DND-41 (cell line): ENCODE measurements at regions not wholly inside any gene's neighbourhood (a gene's known extent, or its start where the extent isn't known, plus 50 kb on each side); places are given as distances from the start of the nearest gene placed in this dataset.

ENCODE experiments used
- EZH2 ChIP-seq: IDR thresholded peaks from 3 replicates; pipeline ENCODE4 v1.6.1; 2012; ENCODE audit warnings: borderline replicate concordance, low read depth, mild to moderate bottlenecking, moderate library complexity, low read length, inconsistent platforms; ENCODE audit not compliant: severe bottlenecking
- TF ChIP-seq, protein P1 (sequence below): IDR thresholded peaks from 2 replicates; pipeline ENCODE4 v1.5.1; 2012; ENCODE audit warnings: borderline replicate concordance, low read length, moderate library complexity, mild to moderate bottlenecking; ENCODE audit not compliant: poor library complexity, severe bottlenecking; ENCODE audit errors: extremely low read depth

DNA sequence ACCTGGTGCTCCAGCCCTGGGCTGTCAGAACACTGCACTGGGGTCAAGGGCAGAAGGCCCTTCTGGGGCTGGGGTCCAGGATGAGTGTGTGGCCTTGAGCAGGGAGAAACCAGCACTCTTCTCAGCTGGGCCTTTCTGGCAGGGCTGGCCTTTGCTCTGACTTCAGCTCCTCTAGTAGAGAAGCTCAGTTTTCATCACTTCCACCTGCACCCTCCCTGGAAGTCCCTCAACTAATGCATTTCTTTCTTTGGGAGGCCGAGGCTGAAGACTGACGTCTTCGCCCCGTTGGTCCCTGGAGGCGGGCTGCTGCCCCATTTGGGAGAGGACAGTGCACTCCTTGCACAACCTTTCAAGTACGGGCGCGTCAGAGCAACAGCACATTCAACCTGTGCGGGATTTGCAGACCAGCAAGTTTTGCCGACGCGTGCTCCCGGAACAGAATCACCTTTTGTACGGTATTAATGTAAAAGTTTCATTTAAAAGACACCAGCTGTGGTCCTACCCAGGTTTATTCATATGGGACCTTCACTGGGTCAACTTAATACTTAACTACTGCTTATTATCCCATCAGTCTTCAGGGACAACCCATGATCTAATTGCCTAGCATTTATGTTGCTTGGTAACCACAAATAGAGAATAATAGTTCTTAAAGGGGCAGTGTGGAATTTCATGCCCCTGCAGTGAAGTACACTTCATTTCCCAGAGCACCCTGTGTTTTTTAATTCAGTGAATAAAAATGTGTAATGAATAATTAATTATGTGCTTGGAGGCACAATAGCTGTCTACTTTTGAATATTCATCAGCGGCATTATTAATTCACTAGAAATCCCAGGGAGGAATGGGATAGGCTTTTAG lies 134.8 kb upstream of the VRK1 start:
- TF ChIP-seq, protein P1, sequence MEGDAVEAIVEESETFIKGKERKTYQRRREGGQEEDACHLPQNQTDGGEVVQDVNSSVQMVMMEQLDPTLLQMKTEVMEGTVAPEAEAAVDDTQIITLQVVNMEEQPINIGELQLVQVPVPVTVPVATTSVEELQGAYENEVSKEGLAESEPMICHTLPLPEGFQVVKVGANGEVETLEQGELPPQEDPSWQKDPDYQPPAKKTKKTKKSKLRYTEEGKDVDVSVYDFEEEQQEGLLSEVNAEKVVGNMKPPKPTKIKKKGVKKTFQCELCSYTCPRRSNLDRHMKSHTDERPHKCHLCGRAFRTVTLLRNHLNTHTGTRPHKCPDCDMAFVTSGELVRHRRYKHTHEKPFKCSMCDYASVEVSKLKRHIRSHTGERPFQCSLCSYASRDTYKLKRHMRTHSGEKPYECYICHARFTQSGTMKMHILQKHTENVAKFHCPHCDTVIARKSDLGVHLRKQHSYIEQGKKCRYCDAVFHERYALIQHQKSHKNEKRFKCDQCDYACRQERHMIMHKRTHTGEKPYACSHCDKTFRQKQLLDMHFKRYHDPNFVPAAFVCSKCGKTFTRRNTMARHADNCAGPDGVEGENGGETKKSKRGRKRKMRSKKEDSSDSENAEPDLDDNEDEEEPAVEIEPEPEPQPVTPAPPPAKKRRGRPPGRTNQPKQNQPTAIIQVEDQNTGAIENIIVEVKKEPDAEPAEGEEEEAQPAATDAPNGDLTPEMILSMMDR = no peak
- no peak for TF ChIP-seq EZH2
